Nephron (organoid): ENCODE measurements at regions not wholly inside any gene's neighbourhood (a gene's known extent, or its start where the extent isn't known, plus 50 kb on each side); places are given as distances from the start of the nearest gene placed in this dataset.

Source experiments
- H3K27ac Mint-ChIP-seq, 3 experiments: 2 replicates each; pipeline ENCODE4 v1.8.0; 2020; ENCODE audit warnings: mixed read lengths in 3 of 3, mild to moderate bottlenecking in 2 of 3, moderate library complexity in 1 of 3
- H3K27me3 Mint-ChIP-seq: 2 replicates; pipeline ENCODE4 v1.8.0; 2021; ENCODE audit warnings: low read depth, mild to moderate bottlenecking, moderate library complexity, mixed read lengths
- H3K36me3 Mint-ChIP-seq: 2 replicates; pipeline ENCODE4 v1.8.0; 2020; ENCODE audit warnings: low read depth, mixed read lengths
- H3K4me1 Mint-ChIP-seq: 2 replicates; pipeline ENCODE4 v1.8.0; 2020; ENCODE audit warnings: mixed read lengths
- H3K4me3 Mint-ChIP-seq, 3 experiments: 2 replicates each; pipeline ENCODE4 v1.8.0; 2020; ENCODE audit warnings: mild to moderate bottlenecking in 3 of 3, mixed read lengths in 3 of 3, moderate library complexity in 2 of 3
- H3K9me3 Mint-ChIP-seq: 2 replicates; pipeline ENCODE4 v1.8.0; 2020; ENCODE audit warnings: mixed read lengths
- CTCF ChIP-seq, 3 experiments: fragments of 200-600 bp; sonication (generic); IDR thresholded peaks; one replicate each; pipeline ENCODE4 v1.5.0; 2021; ENCODE audit warnings: antibody characterized with exemption in 3 of 3; ENCODE audit not compliant: unreplicated experiment in 3 of 3

DNA sequence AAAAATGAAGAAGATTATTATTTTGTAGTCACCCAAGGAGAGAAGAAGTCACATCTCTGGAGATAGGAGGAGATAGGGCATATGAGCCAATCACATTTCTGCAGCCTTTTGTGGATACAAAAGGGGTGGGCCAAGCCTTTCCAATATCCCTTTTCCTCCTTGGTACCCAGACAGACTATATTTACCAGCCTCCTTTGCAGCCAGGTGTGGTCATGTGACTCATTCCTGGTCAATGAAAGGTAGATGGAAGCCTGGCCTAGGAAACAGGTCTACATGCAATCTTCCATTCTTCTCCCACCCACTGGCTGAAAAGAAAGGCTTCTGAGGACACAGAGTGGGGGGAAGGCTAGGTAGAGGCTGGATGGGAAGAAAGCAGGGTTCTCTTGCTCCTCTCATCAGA lies 58.1 kb upstream of the ERG start:
- TF ChIP-seq CTCF (IDR thresholded peaks at IDR 0.05; ENCODE audit: unreplicated experiment in 3 of 3) = no peak
- Mint-ChIP-seq H3K4me3 (no peak overlapping the region), H3K27ac (no peak overlapping the region), H3K27me3 (no peaks in the 10 kb centered on the region), H3K4me1 (no peaks in the 10 kb centered on the region), H3K9me3 (no peaks in the 10 kb centered on the region), H3K36me3 (no peaks in the 10 kb centered on the region)

DNA sequence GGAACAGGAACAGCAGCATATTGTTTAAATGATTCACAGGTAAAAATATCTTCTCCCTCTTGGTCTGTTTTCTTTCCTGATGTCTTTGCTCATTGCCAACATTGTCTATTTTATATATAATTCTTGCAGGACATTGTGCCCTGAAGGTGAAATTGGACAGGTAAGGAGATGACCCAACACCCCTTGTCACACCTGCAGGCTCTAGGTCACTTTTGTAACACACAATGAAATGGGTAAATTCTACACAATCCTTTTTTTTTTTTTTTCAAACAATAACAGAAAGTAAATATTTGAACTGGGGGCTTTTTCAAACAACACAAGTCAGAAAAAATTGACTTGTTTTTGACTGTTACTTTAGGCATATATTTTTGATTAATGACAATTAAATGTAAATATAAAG lies 62.9 kb upstream of the ERG start:
- no peak for TF ChIP-seq CTCF (IDR thresholded peaks at IDR 0.05; ENCODE audit: unreplicated experiment in 3 of 3)
- Mint-ChIP-seq H3K9me3 (no peaks in the 10 kb centered on the region), H3K4me1 (no peaks in the 10 kb centered on the region), H3K27ac (no peak overlapping the region), H3K27me3 (peaks cover 6% of the 10 kb centered on the region), H3K36me3 (no peaks in the 10 kb centered on the region), H3K4me3 (no peak overlapping the region)

DNA sequence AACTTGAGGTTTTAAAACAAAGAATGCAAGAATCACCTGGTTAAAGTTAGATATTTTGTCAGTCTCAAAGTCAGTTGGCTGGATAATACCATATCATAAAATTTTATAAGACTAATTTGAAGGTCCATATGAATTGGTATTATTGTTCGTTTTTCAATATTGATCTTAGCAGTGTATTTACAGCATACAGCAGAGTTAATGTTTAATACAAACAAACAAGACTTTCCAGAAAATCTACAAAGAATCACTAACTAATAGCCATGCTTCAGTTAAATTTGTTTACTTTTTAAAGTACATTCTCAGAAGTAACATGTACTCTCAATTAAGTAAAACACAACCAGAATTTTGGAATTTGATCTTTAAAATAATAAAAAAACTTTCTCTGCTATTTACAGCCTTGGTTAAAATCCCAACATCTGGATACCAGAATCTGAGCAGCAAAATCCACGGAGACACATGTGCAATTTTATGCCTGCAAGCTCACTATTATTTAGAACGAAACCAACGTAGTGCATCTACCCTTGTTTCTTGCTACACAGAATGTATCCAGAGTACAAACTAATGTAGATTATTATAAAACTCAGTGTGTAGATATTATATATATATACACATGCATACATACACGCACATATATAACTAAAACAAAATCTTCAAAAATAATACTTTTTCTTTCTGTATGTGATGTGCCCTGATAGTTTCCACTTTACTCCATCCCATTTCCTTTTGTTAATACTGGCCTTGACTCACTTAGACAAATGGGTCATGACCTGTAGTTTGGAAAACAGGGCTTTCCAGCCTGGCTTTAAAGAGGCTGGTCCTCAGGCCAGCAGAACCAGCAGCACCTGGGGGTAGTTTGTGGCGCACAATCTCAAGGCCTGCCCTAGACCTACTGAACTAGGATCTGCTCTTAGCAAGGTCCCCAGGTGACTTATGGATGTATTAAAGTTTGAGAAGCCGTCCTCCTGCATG lies 63.6 kb upstream of the ERG start:
- Mint-ChIP-seq H3K9me3 (no peaks in the 10 kb centered on the region), H3K4me1 (no peaks in the 10 kb centered on the region), H3K27ac (peak overlapping the region in 1 of 3 experiments; percentile 5), H3K36me3 (no peaks in the 10 kb centered on the region), H3K27me3 (peaks cover 8% of the 10 kb centered on the region), H3K4me3 (no peak overlapping the region)
- TF ChIP-seq CTCF (IDR thresholded peaks at IDR 0.05; ENCODE audit: unreplicated experiment in 3 of 3) = no peak

GRCh38 chr21:38567335-38567969 lies 69.2 kb upstream of the ERG start:
- TF ChIP-seq CTCF (IDR thresholded peaks at IDR 0.05; ENCODE audit: unreplicated experiment in 3 of 3) = no peak
- H3K4me1 Mint-ChIP-seq = peaks cover 8% of the 10 kb centered on the region
- H3K27me3 Mint-ChIP-seq = peaks cover 21% of the 10 kb centered on the region
- peak overlapping the region; percentile 69 to 77 (median 70) for H3K4me3 Mint-ChIP-seq
- H3K27ac Mint-ChIP-seq = peak overlapping the region; percentile 61 to 97 (median 87)
- no peaks in the 10 kb centered on the region for H3K36me3 Mint-ChIP-seq
- no peaks in the 10 kb centered on the region for H3K9me3 Mint-ChIP-seq

- H3K27me3 Mint-ChIP-seq = peaks cover 21% of the 10 kb centered on the region
- H3K4me3 Mint-ChIP-seq = peak overlapping the region; percentile 69 to 77 (median 70)
- no peaks in the 10 kb centered on the region for H3K36me3 Mint-ChIP-seq
- peaks cover 8% of the 10 kb centered on the region for H3K4me1 Mint-ChIP-seq
- H3K9me3 Mint-ChIP-seq = no peaks in the 10 kb centered on the region
- H3K27ac Mint-ChIP-seq = peak overlapping the region; percentile 61 to 97 (median 87)
- TF ChIP-seq CTCF (IDR thresholded peaks at IDR 0.05; ENCODE audit: unreplicated experiment in 3 of 3) = no peak
Observed at GRCh38 chr21:38567970-38568360, 69.7 kb upstream of the ERG start.
